ENCODE measurements at regions not wholly inside any gene's neighbourhood (a gene's known extent, or its start where the extent isn't known, plus 50 kb on each side); places are given as distances from the start of the nearest gene placed in this dataset.

DNA sequence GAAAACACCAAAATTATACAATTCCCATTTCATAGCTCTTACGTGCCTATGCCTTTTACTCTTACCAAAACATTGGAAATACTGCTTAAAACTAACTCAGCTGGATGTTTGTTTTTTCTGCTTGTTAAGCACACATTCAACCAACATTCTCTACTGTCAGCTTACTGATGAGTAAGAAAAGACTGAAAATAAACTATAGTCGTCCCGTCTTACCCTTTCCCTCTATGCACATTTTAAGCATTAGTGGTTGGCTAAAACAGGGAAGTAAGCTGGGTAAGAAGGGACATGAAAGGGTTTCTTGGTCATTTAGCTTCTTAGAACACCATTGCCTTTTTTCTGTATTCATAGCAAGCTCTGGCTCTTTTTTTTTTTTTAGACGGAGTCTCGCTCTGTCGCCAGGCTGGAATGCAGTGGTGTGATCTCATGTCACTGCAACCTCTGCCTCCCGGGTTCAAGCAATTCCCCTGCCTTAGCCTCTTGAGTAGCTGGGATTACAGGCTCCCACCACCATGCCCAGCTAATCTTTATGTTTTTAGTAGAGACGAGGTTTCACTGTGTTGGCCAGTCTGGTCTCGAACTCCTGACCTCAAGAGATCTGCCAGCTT, 232.1 kb upstream of the PCSK5 start:
- TF ChIP-seq TAF1 (IDR thresholded peaks at IDR 0.05; ENCODE audit: low read depth, low read length) (no peak), POLR2AphosphoS5 (IDR thresholded peaks at IDR 0.05; ENCODE audit: low read depth, low read length) (no peak), POLR2A (IDR thresholded peaks at IDR 0.05; ENCODE audit: low read depth, low read length) (no peak)

Data from GM12891 (cell line).